Esophagus squamous epithelium (tissue), 4 donors: ENCODE measurements at regions not wholly inside any gene's neighbourhood (a gene's known extent, or its start where the extent isn't known, plus 50 kb on each side); places are given as distances from the start of the nearest gene placed in this dataset.

Experiments used
- POLR2A ChIP-seq, 4 donors: fragments of 450-650 bp; IDR thresholded peaks; one replicate each; pipeline ENCODE4 v1.6.1; 2017; ENCODE audit warnings: antibody characterized with exemption in 4 of 4, mild to moderate bottlenecking in 4 of 4, moderate library complexity in 3 of 4
- TF ChIP-seq, protein P1 (sequence below), 6 experiments: fragments of 450-650 bp in 4 of 6; fragments of 200-600 bp in 2 of 6; sonication (generic) in 2 of 6; IDR thresholded peaks; one replicate each; pipeline ENCODE4 v1.5.1; 2016 to 2019; ENCODE audit warnings: antibody characterized with exemption in 6 of 6, mild to moderate bottlenecking in 4 of 6, moderate library complexity in 4 of 6

DNA sequence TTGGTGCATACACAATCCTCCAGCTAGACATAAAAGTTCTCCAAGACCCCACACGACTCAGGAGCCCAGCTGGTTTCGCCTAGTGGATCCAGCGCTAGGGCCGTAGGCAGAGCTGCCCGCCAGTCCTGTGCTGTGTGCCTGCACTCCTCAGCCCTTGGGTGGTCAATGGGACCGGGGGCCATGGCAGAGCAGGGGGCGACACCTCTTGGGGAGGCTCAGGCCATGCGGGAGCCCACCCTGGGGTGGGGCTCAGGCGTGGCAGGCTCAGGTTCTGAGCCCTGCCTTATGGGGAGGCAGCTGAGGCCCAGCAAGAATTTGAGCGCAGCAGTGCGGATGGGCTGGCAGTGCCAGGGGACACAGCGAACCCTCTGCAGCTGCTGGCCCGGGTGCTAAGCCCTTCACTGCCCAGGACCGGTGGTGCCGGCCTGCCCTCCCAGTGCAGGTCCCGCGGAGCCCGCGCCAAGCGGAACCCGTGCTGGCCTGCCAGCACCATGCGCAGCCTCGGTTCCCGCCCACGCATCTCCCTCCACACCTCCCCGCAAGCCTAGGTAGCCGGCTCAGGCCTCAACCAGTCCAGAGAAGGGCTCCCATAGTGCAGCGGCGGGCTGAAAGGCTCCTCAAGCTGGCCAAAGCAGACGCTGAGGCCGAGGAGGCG lies 1566.6 kb upstream of the SLC39A10 start:
- TF ChIP-seq, protein P1, sequence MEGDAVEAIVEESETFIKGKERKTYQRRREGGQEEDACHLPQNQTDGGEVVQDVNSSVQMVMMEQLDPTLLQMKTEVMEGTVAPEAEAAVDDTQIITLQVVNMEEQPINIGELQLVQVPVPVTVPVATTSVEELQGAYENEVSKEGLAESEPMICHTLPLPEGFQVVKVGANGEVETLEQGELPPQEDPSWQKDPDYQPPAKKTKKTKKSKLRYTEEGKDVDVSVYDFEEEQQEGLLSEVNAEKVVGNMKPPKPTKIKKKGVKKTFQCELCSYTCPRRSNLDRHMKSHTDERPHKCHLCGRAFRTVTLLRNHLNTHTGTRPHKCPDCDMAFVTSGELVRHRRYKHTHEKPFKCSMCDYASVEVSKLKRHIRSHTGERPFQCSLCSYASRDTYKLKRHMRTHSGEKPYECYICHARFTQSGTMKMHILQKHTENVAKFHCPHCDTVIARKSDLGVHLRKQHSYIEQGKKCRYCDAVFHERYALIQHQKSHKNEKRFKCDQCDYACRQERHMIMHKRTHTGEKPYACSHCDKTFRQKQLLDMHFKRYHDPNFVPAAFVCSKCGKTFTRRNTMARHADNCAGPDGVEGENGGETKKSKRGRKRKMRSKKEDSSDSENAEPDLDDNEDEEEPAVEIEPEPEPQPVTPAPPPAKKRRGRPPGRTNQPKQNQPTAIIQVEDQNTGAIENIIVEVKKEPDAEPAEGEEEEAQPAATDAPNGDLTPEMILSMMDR (IDR thresholded peaks at IDR 0.05): no peak
- TF ChIP-seq POLR2A (IDR thresholded peaks at IDR 0.05): no peak
